GM19238 (cell line): ENCODE measurements at regions not wholly inside any gene's neighbourhood (a gene's known extent, or its start where the extent isn't known, plus 50 kb on each side); places are given as distances from the start of the nearest gene placed in this dataset.
"Not testable (repeated sequence)": the region's sequence is repeated elsewhere in the genome, so short reads cannot be mapped to it uniquely, and the experiment has no call there.

Experiments used
- DNase-seq: peaks from one replicate; pipeline ENCODE4 v3.0.0; 2011; ENCODE audit warnings: low spot score; ENCODE audit not compliant: insufficient read length

- no peak for DNase-seq
These were observed 1900.8 kb upstream of the PCDH10 start for GRCh38 chr4:131248314-131248713.

- DNase-seq = no peak
These were observed 1897.8 kb upstream of the PCDH10 start for GRCh38 chr4:131251321-131251720.

GRCh38 chr4:131257241-131257640 is 1891.9 kb upstream of the PCDH10 start:
- no peak for DNase-seq

GRCh38 chr4:131258361-131258760 is 1890.7 kb upstream of the PCDH10 start:
- DNase-seq = no peak

GRCh38 chr4:131288441-131288840 is 1860.7 kb upstream of the PCDH10 start:
- no peak for DNase-seq

GRCh38 chr4:131296192-131296591 is 1852.9 kb upstream of the PCDH10 start:
- no peak for DNase-seq

GRCh38 chr4:131302108-131302507 is 1847.0 kb upstream of the PCDH10 start:
- no peak for DNase-seq

- DNase-seq = no peak
These were observed 1844.4 kb upstream of the PCDH10 start for GRCh38 chr4:131304686-131305085.

- no peak for DNase-seq
These were observed 1839.5 kb upstream of the PCDH10 start for GRCh38 chr4:131309628-131310027.

GRCh38 chr4:131316086-131316485 is 1833.0 kb upstream of the PCDH10 start:
- no peak for DNase-seq

- no peak for DNase-seq
These were observed 1811.2 kb upstream of the PCDH10 start for GRCh38 chr4:131337936-131338335.

- no peak for DNase-seq
These were observed 1810.0 kb upstream of the PCDH10 start for GRCh38 chr4:131339137-131339536.

GRCh38 chr4:131344761-131345160 is 1804.3 kb upstream of the PCDH10 start:
- DNase-seq = no peak

GRCh38 chr4:131347816-131348215 is 1801.3 kb upstream of the PCDH10 start:
- DNase-seq = no peak

GRCh38 chr4:131348263-131348662 is 1800.8 kb upstream of the PCDH10 start:
- DNase-seq = no peak

- not testable (repeated sequence) for DNase-seq
These were observed 1796.7 kb upstream of the PCDH10 start for GRCh38 chr4:131352371-131352770.

GRCh38 chr4:131366714-131367113 is 1782.4 kb upstream of the PCDH10 start:
- DNase-seq = no peak

GRCh38 chr4:131367441-131367840 is 1781.7 kb upstream of the PCDH10 start:
- DNase-seq = no peak

GRCh38 chr4:131370846-131371245 is 1778.2 kb upstream of the PCDH10 start:
- DNase-seq = no peak

GRCh38 chr4:131381055-131381454 is 1768.0 kb upstream of the PCDH10 start:
- DNase-seq = no peak

- DNase-seq = no peak
These were observed 1766.3 kb upstream of the PCDH10 start for GRCh38 chr4:131382839-131383238.

GRCh38 chr4:131388277-131388676 is 1760.8 kb upstream of the PCDH10 start:
- DNase-seq = no peak

- no peak for DNase-seq
These were observed 1741.0 kb upstream of the PCDH10 start for GRCh38 chr4:131408102-131408501.

- no peak for DNase-seq
These were observed 1737.7 kb upstream of the PCDH10 start for GRCh38 chr4:131411393-131411792.
